Middle frontal gyrus (tissue), 1 donor: ENCODE measurements at regions not wholly inside any gene's neighbourhood (a gene's known extent, or its start where the extent isn't known, plus 50 kb on each side); places are given as distances from the start of the nearest gene placed in this dataset.
"Not testable (repeated sequence)": the region's sequence is repeated elsewhere in the genome, so short reads cannot be mapped to it uniquely, and the experiment has no call there.

Source experiments
- DNase-seq: peaks from one replicate; pipeline ENCODE4 v3.0.0-alpha.2; 2015; ENCODE audit warnings: low spot score; ENCODE audit errors: extremely low spot score

DNA sequence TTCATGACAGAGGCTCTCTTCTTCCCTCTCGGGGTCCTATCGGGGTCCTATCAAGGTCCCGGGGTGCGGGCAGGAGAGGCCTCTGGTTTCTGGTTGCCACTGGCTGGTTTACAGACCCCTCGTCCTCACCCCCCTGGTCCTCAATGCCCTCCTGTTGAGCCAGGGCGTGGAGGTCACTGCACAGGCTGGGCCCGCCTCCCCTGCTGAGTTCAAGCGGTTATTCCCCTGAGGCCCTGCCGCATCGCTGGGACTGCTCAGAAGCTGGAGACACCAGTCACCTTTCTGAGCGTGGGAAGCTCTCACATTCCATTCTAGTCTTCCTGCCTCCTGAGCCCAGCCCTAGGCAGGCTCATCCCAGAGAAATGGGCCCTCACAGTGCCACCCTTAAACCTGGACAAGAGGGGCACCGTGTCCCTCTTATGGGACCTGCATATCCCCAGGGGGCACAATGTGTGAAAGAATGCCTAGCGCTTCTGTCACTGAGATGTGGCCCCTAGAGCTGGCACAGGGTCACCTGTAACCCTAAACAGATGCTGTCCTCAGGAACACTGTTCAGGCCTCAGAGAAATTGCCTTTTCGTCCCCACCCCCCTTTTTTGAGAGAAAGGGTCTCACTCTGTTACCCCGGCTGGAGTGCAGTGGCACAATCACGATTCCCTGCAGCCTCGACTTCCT is 177.7 kb upstream of the RGS6 start:
- DNase-seq, result no peak

DNA sequence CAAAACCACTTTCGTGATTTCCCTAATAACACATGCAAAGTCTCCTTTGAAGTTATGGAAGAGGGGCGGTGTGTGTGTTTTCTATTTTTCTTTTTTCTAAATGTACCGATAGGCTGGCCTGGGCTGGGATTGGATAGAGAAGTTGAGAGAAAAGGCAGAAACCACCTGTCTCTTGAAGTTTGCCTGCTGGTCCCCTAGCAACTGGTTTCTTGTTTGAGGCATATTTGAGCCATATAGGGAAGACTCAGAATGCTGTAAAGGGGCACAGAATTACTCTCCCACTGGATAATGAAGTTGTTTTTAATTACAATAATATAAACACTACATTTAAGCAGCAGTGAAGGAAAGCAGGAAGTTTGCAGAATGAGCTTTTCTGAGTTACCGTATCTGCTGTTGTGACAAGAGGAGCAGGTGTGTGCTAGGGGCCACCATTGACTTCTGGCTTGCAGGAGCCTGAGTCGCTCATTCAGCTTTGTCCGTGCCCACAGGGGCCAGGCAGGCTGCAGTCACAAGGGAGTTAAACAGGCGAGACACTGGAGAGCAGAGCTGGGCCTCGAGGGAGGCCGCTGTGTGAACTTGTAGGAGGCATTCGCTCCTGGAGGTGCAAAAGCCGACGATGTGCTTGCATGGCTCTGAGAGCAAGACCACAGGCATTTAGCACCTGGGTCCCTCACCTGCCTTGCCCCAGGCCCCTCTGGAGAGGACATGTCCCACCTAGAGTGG is 173.8 kb upstream of the RGS6 start:
- DNase-seq, result no peak

DNA sequence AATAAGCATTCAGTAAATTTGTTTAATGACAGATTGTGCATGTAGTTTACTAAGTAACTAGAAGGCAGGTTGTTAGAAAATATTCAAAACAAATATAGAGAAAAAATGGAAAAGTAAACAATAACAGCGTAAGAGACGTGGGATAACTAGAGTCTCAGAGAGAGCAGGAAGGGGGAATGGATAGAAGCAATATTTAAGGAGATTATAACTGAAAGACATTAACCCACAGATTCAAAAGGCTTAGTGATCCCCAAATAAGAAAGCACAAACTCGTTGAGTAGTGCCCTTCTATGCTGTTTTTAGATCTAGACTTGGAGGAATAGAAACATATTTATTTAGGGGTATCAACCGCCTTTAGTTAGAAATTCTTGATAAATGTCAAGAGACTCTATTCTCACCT is 169.7 kb upstream of the RGS6 start:
- no peak for DNase-seq

DNA sequence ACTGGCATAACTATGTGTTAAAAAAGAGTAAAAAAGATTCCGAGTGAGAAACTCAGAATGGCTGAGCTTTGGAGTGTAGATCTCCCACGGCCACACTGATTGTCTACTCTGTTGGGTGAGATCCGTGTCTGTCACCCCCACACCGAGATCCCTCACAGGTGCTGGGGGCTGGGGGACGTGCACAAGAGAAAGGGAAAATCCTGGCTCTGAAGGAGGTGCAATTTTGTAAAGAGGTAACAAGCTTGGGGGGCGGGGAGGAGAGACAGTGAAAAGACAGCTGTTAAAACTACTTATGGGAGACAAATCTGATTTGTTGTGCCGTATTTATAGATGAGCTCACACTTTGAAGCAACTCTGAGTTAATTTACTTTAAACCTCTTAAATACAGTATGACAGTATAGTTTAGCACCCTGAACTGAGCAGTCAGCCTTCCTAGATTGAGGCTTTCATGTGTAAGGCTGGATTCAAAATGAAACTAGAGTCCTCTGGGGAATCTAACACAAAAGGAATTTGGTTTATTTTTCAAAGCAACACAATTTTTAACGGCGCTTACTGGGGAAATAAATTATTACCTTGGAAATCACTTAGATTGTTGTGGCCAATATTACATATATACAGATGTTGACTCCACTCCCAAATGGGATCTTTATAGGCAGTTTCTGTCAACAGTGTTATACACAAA is 167.4 kb upstream of the RGS6 start:
- no peak for DNase-seq

DNA sequence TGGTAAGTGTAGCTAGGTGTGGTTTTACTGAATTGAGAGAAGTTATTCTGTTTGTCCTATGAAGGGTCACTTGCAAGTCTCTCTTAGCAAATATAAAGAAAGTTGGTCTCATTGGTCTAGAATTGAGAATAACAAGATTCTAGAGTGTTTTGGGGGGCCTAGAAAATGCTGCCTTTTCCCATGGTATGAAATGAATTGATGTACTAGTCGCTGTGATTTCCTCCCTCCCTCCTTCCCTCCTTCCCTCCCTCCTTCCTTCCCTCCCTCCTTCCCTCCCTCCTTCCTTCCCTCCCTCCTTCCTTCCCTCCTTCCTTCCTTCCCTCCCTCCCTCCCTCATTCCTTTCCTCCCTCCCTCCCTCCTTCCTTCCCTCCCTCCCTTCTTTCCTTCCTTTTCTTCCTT is 166.7 kb upstream of the RGS6 start:
- DNase-seq, result no peak

DNA sequence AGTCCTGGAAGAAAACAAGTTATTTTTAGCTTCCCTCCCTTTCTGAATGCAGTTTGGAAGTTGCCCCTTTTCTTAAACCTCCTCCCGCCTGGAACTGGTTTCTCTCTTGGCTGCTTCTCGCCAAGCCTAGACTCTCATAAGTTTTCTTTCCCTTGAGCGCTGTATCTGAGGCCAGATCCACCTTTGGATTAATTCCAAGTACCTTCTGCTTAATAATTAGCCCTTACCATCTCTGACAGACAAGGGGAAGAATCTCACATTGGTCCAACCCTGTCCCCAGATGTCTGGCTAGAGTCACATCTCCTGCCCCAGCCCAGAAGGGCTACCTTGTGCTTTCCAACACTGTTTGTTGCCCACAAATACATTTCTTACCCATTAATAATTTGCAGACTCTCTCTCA is 161.8 kb upstream of the RGS6 start:
- DNase-seq, result no peak

DNA sequence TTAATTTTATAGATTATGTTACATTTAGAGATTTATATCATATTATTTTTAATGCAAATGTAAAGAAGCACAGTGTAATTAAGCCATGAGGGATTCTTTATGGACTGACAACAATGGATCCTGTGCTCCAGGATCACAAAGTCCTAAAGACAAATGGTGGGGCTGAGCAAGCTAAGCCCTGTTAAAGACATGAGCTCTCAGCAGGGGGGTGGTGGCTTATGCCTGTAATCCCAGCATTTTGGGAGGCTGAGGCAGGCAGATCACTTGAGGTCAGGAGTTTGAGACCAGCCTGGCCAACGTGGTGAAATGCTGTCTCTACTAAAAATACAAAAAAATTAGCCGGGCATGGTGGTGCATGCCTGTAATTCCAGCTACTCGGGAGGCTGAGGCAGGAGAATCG is 160.8 kb upstream of the RGS6 start:
- not testable (repeated sequence) for DNase-seq

DNA sequence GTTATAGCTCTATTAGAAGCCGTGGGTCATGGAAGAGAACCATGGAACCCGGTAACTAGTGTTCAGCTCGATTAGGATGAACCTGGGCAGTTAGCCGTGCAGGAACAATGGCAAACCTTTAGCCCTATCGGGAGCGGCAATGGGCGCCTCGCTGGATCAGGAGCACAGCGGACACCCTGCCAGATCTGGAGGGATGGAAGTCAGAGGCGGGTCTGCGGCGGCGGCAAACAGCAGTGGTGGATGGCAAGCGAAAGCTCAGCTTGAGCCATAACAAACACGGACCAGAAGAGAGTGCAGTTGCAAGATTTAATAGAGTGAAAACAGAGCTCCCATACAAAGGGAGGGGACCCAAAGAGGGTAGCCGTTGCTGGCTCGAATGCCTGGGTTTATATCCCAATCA is 160.2 kb upstream of the RGS6 start:
- DNase-seq, result not testable (repeated sequence)

DNA sequence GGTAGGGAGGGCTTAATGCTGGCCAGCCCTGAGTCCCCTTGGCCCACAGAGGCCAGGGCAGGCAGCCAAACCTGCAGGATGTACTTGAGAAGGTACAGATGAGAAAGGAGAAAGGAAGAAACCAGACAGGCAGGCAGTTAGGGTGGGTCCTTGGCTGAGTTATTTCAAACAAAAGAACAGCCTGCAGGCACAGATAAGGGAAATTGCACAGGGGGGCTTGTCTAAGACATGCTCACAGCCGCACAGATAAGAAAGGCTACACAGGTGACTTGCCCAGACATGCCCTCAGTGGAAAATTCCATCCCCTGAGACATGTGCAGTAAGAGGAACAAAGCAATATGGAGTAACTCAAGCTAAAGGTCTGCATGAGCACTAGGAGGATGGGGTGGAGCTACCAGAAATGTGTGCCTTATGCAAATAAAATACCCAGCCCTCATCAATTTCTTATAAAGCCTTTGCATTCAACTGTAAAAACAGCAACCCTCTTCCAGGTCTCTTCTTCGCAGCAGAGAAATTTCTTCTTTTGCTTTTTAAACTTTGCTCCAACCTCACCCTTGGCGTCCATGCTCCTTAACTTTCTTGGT is 158.2 kb upstream of the RGS6 start:
- no peak for DNase-seq

DNA sequence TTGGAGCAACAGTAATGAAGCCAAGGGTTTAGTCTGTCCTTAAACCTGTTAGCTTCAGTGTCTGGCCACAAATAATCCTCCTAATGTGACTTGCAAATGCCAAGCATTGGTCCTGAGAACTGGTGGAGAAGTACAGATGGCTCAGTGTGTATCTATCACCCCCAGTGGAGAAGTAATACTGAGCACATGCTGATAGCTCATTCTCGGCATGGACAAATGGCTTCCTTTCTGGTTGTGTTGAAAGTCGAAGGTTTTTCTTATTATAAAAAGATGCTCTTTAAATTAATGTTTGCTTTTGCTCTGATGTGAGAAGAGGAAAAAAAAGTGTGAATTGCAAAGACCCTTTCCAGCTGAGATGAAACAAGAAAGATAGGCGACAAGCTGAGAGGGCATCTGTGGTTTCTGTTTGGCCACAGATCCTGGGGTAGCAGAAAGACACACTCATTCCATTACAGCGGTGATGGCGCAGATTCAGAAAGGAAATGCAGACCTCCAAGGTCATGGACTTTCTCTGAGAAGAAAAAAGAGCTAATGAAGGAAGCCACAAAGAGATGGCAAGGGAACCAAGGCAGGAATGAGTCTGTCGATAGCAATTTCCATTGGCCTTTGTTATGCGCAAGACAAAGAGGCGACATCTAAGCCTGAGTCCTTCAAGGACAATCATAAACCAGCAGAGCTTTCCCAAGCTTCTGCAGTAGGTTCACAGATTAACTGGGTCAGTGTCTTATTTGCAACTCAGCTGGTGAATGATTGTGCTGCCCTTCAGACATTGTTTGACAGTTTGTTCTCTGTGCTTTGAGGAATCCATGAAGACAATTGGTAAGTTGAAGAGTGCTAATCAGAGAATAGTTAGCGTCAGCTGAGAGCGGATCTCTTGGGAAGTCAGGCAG is 155.5 kb upstream of the RGS6 start:
- DNase-seq, result no peak

DNA sequence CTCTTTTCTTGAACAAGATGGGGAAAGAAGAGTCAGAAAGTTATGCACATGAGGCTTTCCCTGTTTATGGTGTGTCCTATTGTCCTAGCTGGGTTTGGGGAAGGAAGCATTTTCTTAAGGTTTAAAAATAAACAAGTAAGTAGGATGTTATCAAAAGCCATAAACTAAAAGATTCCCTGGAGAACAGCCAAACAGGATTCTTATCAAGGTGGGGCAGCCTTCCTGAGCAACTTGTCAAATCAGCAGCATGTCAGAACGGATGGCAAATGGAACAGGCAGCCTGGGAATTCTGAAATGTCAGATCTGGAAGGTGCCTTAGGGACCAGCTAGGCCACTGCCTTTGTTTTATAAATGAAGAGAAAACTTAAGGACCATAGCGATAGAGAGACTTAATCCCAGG is 152.2 kb upstream of the RGS6 start:
- DNase-seq, result no peak

DNA sequence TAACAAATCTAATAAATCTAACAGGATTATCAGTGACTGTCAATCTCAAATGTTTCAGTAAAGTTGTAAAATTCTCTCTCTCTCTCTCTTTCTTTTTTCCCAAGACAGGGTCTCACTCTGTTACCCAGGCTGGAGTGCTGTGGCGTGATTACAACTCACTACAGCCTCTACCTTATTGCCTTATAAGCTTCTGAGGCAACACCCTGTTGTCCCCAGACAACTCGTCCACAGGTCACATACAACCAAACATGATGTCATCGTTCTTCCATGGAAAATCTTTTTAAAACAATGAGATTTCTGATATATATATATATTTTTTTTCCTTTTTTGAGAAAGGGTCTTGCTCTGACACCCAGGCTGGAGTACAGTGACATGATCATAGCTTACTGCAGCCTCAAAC is 151.4 kb upstream of the RGS6 start:
- no peak for DNase-seq

DNA sequence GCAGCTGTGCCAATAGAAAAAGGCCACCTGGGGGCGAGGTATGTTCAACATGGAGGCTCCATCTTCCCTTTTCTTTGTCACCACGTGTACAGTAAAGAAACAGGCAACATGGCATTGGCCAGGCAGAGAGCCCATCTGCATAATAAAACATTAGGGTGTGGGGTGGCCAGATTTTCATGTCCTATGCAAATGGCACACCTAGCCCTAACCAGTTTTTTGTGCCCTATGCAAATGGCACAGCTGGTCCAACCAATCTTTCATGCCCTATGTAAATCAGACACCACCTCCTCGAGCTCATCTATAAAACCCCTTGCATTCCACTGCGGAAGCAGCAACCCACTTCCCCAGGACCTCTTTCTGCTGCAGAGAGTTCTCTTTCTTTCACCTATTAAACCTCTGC is 149.1 kb upstream of the RGS6 start:
- DNase-seq, result no peak

DNA sequence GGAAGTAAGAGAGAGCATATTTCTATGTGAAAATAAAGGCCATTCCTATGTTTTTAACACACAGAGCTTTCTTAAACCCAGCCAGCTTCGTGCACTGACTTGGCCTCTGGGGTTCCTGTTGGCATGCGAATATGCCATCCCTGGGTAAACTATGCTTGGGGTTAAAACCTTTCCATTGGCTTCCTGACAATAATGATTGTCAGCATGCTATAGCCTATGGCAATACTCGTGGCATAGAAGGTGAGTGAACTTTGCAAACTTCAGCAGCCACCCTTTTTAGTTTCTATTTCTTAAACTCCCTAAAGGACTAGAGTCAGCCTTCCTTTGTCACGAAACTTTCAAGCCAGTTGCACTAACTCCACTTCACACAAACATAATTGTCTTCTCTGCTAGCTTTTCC is 148.4 kb upstream of the RGS6 start:
- DNase-seq, result no peak

DNA sequence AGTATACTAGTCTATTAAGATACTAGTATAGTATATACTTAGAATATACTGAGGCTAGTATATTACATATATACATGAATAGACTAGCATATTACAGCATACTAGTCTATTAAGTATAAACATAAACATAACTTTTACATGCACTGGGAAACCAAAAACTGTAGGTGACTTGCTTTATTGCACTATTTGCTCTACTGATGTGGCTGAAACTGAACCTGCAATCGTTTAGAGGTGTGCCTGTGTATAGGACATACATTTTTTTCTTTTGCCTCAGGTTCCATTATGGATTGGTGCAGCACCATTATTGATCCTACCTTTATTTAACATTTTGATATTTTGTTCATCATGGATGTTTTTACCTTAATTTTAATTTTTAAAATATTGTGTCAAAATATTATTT is 143.2 kb upstream of the RGS6 start:
- no peak for DNase-seq

DNA sequence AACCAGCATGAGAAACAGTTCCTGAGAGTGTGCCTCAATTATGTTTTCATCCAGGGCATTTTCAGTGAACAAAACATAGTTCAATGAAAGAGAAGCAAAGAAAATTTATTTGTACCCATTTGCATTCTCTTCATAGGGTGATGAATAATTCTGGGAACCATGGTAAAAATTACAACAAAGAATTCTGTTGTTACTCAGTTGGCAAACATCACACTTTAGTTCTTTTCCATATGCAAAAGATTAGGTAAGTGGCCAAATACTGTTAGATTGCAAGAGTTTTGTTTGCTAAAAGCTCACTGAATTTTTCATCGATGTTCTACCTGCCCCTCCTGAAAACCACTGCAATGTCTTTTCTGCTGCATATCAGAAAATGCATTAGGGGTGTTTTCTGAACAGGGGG is 132.4 kb upstream of the RGS6 start:
- peak; percentile 3 for DNase-seq

DNA sequence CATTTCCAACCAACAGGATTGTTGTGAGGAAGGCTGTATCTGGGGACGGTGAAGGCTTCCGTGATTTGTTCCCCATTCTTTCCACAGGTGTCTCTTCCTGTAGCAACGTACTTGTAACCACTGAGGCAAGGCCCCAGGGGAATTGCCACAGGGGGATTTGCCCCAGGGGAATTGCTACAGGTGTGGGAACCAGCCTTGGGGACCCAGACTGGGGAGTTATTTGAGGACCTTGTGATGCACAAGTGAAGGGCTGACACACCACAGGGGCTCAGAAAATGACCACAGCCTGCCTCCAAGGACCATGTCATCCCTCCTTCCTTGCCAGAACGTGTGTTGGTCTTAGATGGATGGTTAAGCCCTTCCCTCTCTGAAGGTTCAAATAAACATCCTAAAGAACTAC is 131.4 kb upstream of the RGS6 start:
- DNase-seq, result no peak

DNA sequence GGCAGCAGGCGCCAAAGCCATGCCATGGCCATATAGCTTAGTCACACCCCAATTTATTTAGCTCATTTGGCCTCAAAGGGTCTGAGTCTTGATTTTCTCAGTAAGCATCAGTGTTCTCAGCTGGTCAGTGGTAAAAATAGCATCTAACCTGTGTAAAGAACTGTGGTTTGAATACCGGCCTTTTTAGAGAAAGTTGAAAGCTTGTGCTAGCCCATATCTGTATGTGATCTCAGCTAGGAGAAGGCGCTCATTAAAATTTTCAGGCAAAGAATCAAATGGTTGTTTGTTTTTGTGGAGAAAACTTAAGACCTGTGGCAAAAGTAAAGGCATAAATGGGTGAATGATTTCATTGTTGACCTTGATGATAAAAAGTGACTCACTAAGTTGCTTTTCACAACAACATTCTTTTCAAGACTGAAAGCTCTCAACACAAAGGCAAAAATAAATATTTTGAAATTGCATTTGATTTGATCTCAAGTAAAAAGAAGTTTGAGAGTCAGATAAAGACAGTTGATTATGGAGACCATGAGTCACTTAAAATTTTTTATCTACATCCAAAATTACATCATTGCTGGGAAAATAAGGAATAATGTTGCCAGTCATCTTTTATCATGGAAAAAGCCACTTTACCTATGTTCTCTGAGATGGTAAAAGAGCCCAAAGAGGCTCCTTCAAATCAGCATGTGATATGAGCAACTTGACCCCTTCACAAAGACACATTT is 128.5 kb upstream of the RGS6 start:
- DNase-seq, result no peak

DNA sequence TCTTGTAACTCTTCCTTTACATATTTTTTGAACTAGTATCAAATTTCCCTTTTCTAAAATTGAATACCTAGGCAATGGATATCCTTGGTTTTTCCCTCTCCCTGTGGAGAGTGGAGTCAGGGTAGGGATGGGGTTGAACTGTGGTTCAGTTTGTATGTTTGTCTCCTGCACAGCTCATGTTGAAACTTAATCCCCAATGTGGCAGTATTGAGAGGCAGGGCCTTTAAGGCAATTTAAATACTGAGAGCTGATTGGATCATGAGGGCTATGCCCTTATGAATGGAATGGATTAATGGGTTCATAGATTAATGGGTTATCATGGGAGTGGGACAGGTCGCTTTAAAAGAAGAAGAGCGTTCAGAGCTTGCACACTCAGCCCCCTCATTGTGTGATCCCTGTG is 127.2 kb upstream of the RGS6 start:
- DNase-seq, result no peak

DNA sequence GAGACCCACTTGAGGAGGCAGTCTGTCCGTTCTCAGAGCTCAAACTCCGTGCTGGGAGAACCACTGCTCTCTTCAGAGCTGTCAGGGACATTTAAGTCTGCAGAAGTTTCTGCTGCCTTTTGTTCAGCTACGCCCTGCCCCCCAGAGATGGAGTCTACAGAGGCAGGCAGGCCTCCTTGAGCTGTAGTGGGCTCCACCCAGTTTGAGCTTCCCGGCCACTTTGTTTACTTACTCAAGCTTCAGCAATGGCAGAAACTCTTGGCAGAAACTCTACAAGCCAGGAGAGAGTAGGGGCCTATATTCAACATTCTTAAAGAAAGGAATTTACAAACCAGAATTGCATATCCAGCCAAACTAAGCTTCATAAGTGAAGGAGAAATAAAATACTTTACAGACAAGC is 125.2 kb upstream of the RGS6 start:
- DNase-seq, result not testable (repeated sequence)

DNA sequence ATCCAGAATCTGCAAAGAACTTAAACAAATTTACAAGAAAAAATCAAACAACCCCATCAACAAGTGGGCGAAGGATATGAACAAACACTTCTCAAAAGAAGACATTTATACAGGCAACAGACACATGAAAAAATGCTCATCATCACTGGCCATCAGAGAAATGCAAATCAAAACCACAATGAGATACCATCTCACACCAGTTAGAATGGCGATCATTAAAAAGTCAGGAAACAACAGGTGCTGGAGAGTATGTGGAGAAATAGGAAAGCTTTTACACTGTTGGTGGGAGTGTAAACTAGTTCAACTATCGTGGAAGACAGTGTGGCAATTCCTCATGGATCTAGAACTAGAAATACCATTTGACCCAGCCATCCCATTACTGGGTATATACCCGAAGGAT is 121.4 kb upstream of the RGS6 start:
- not testable (repeated sequence) for DNase-seq
